DMS53 treated with DMSO at 0.1 percent for 48 hours (cell line): ENCODE measurements at regions not wholly inside any gene's neighbourhood (a gene's known extent, or its start where the extent isn't known, plus 50 kb on each side); places are given as distances from the start of the nearest gene placed in this dataset.
"Not testable (repeated sequence)": the region's sequence is repeated elsewhere in the genome, so short reads cannot be mapped to it uniquely, and the experiment has no call there.

Source experiments
- DNase-seq: peaks from one replicate; lab custom pipeline; 2025; ENCODE audit not compliant: unreplicated experiment; lab: John Stamatoyannopoulos, UW

DNA sequence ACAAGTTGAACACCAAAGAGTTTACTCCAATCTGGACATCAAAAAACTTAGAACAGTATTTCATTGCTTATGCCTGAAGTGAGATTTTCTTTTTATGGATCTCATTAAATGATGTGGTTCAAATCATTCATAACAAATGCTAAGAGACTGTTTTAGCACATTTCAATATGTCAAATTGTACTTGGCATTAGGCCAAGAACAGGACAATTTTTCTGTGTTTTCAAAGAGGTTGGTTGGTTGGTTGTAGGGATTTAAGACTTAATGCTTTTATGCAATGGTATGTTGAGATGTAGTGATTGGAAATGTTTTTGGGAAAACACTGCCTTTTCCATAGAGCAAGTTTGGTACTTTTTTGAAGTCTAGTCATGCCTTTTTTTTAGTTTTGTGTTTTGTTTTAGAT, 510.4 kb downstream of the ZNF674 start:
- DNase-seq: no peak

GRCh38 chrX:46029777-46030176, 515.4 kb downstream of the ZNF674 start:
- peak; percentile 90 for DNase-seq

- no peak for DNase-seq
These were observed 528.9 kb downstream of the ZNF674 start for GRCh38 chrX:46016296-46016695.

GRCh38 chrX:46015653-46016052, 529.6 kb downstream of the ZNF674 start:
- no peak for DNase-seq

DNA sequence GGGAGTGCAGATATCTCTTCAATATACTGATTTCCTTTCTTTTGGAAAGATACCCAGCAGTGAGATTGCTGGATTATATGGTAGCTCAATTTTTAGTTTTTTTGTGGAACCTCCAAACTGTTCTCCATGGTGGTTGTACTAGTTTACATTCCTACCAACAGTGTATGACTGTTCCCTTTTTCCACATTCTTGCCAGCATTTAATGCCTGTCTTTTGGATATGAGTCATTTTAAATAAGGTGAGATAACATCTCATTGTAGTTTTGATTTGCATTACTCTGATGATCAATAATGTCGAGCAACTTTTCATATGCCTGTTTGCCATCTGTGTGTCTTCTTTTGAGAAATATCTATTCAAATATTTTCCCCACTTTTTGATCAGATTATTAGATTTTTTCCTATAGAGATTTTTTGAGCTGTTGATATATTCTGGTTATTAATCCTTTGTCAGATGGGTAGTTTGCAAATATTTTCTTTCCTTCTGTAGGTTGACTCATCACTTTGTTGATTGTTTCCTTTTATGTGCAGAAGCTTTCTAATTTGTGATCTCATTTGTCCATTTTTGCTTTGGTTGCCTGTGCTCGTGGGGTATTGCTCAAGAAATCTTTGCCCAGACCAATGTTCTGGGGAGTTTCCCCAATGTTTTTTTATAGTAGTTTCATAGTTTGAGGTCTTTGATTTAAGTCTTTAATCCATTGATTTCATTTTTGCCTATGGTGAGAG, 552.7 kb downstream of the ZNF674 start:
- DNase-seq: no peak

DNA sequence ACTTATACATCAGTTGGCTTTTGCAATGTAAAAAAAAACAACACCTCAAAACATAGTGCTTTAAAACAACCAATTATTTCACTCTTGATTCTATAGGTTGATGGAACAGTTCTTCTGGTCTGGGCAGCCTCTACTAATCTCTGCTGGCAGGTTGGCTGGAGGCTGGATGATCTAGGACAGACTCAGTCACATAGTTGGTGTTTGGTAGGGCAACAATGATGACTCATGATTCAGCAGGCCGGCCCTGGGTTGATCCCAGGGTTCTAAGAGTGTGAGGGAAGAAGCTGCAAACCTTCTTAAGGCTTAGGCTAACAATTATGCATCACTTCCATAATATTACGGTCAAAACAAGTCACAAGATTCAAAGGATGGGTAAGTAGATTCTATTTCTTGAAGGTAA, 558.2 kb downstream of the ZNF674 start:
- DNase-seq: no peak

DNA sequence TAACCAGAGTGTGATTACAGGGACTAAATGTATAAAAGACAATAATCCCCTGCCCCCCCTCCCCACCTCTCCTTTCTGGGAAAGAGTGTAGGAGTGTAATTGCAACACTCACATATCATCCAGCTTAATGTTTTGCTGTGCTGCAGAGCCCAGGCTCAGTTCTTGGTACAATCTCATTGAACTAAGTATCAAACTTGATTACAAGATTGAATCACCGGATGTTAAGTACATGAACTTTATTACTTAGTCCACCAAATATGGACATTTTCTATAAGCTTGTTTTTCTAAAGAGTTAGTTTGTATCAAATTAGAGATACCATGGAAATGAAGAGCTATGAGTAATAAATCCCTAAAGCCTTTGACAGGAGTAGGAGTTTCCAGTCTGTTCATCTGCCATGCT, 559.1 kb downstream of the ZNF674 start:
- DNase-seq: no peak

GRCh38 chrX:45982958-45983727, 562.1 kb downstream of the ZNF674 start:
- DNase-seq: not testable (repeated sequence)

DNA sequence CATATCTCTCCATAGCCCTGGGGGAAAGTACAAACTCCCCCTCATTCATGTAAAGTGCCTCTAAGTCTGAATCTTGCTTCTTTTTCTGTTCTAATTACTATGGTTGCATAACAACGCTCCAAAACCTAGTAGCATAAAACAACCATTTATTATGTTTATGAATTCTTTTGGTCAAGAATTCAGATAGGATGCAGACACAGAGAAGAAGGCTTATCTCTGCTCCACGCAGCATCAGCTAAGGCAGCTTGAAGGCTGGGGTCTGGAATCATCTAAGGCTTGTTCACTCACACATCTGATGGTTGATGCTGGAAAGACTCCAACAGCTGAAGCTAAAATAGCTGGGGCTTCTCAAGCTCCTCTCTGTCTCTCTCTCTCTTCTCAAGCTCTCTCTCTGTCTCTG, 564.5 kb downstream of the ZNF674 start:
- DNase-seq: no peak

GRCh38 chrX:45975633-45976032, 569.6 kb downstream of the ZNF674 start:
- DNase-seq: no peak

DNA sequence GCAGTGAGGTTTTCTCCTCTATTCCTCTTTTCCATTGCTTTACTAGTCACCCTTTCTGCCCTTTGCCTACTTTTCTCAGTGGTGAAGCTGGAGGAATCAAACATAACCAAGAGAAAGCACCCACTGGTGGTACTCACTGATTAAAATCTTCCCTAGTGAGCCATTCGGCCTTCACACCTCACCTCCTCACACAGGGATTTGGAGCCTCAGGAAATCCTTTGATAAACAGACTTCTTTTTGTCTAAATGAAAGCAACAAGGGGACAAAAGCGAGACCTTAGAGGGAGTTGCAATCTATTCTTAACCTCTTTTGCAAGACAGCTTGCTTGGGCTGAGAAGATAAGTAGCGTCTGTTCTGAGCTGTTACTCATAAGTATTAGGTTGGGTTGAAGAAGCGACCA, 572.6 kb downstream of the ZNF674 start:
- DNase-seq: no peak

GRCh38 chrX:45959567-45959966, 585.7 kb downstream of the ZNF674 start:
- no peak for DNase-seq

DNA sequence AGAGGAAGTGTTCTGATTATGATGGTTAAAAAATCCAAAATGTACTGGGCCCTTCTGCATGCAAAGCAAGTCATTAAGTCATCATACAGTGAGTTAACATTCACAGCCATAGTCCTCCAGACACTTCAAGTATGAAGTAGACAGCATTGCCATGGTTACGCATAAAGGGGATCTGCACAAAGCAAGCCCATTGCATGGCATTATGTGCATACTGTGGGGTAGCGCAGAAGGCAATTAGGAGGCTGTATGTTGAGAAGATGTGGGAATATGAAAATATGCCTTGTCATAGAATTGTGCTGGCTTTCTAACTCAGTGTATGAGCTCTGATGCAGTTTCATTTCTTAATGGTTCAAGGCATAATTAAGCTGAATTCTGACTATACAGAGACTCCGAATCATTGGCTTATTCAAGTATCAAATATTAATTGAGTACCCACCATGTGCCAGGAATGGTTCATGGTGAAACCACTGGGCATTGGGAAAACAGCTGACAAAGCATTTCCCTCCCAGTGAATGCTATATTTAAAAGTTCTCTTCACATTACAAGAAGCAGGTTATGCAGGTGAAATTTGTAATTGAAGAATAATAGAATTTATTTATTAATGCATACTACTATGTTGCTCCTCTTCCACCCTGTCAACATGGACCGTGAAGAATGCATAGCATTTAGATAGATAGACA, 588.9 kb downstream of the ZNF674 start:
- no peak for DNase-seq

- no peak for DNase-seq
These were observed 589.6 kb downstream of the ZNF674 start for GRCh38 chrX:45955661-45956060.

DNA sequence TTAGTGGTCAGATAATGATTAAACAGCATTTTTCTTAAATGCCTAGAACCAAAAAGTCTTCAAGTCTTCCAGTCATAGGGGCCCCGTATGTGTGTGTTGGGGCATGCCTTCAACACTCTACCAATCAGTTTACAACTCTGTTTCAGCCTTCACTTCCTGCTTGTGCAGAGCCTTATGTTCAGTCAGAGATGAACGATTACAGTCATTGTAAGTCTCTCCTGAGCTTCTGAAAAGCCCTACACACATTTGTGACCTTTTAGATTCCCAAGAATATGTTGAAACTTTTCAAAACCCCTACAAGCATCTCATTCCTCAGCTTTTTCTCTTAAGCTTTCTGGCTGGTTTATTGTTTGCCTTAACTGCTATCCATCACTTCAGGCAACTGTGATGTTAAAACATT, 591.2 kb downstream of the ZNF674 start:
- no peak for DNase-seq

DNA sequence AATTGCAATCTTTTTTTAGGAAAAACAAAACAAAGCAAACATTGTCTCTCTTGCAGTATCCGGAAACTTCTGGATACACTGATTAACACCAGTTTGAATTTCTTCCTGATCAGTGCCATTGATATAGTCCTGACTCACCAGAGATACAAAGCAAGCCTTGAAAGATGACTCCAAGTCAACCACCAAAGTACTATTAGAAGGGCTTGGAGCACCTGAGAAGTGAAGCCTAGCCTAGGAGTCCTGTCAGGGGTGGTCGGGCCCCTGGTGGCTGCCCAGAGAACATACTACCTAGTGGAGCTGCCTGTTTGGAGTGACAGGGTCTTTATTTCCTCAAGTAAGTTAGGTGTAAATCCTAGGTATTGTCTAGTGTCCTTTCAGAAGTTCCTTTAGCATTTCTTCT, 593.2 kb downstream of the ZNF674 start:
- no peak for DNase-seq

GRCh38 chrX:45935408-45935807, 609.8 kb downstream of the ZNF674 start:
- no peak for DNase-seq

GRCh38 chrX:45912316-45912715, 632.9 kb downstream of the ZNF674 start:
- no peak for DNase-seq

GRCh38 chrX:45907786-45908185, 637.4 kb downstream of the ZNF674 start:
- no peak for DNase-seq

DNA sequence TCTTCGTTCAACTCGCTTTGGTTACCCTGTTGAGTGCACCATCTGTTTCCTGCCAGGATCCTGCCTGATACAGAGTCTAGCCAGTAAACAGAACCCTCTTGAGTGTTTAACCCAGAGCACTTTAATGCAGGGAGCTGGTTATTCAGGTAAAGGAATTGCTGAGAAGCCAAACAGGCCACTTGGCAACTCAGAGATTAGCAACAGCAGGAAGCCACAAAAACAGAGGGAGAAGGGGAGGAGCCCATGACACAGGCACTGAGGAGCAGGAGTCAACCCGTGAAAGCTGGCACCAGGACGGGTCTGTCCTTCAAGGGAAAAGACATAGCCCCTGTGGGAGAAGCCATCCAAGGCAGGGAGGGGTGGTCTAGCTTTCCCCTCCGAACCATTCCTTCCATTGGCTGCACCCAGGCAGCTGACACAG, 641.4 kb downstream of the ZNF674 start:
- peak; percentile 78 for DNase-seq

DNA sequence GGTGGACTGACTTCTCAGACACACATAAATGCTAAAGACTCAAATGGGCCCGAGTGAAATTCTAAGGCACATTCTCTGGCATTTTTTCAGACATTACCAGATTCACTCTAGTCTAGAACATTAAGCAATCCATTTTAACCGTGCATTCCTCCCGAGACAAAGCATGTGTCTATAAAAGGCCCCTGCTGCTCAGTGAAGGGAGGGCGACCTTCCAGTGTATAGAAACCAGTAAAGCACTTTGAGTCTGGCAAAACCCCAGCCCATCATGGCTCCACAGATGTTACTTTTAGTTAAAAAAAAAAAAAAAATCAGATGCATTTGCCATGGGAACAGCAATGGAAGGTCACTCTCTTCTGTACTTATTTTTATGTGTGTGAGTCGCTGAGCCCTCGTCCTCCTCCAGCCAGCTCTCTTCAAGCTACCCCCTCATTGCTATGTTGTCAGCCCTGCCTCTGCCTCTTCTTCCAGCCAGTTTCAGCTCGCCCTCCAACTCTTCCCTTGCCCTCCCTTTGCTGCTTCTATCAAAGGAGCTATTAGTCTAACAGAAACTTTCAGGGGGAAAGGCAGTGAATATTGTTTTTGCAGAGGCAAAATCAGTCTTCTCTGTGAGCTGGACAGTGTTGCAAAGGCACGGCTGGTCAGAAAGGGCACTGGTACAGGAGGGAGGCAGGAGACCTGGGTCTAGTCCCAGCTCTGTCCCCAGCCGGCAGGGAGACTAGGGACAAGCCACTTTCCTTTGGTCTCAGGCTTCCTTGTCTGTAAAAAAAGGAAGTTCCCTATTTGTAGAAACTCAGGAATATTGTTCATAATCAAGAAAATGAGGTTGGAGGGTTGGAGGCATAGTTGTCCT, 644.2 kb downstream of the ZNF674 start:
- no peak for DNase-seq
